HepG2 (cell line): ENCODE measurements at regions not wholly inside any gene's neighbourhood (a gene's known extent, or its start where the extent isn't known, plus 50 kb on each side); places are given as distances from the start of the nearest gene placed in this dataset.

Experiments
- ATAC-seq: fragments of 200-7000 bp; cut with Tn5 transposase; 3 replicates; pipeline ENCODE4 v1.9.1; 2020; ENCODE audit warnings: mild to moderate bottlenecking, moderate library complexity
- BruUV-seq: library from RNA; stranded (reverse); fragments of 400-500 nt; replicated peaks from 2 replicates; lab custom pipeline; 2021; lab: Mats Ljungman, UMichigan
- CTCF ChIA-PET: fragments of 300-600 bp; formaldehyde crosslinking; extraction: SDS; loops from one replicate; lab custom pipeline; 2021; ENCODE audit warnings: low total read pairs, inconsistent platforms, low intra/inter-chr PET ratio; lab: Yijun Ruan, JAX
- POLR2A ChIA-PET: fragments of 350-600 bp; sonication (Branson Sonifier 250); formaldehyde crosslinking; loops from one replicate; lab custom pipeline; 2020; ENCODE audit warnings: antibody characterized with exemption, inconsistent platforms; lab: Yijun Ruan, JAX
- DNase-seq: peaks from one replicate; pipeline ENCODE4 v3.0.0-alpha.2; 2015; ENCODE audit warnings: low spot score
- FAIRE-seq: peaks from 3 replicates; lab custom pipeline; 2011; peaks lifted over from hg19 to GRCh38; lab: Jason Lieb, UNC
- H2AFZ ChIP-seq: one replicate; pipeline ENCODE4 v1.6.1; 2011; ENCODE audit warnings: low read length, inconsistent platforms
- H3K27ac ChIP-seq: fragments of 300-600 bp; 3 replicates; pipeline ENCODE4 v1.8.0; 2011; ENCODE audit warnings: mixed run types, mild to moderate bottlenecking, mixed read lengths, low read length, inconsistent platforms; ENCODE audit not compliant: insufficient read depth; ENCODE audit errors: extremely low read length
- H3K27me3 ChIP-seq, 2 experiments: fragments of 200-600 bp in 1 of 2; 2 replicates in 1 of 2; 3 replicates in 1 of 2; pipeline versions ENCODE4 v1.6.0 to v1.8.0; 2011; ENCODE audit warnings: low read length in 2 of 2, mild to moderate bottlenecking in 2 of 2, moderate library complexity in 2 of 2, inconsistent platforms in 1 of 2; ENCODE audit not compliant: insufficient read depth in 2 of 2, control insufficient read depth in 1 of 2
- H3K36me3 ChIP-seq, 2 experiments: fragments of 200-600 bp in 1 of 2; replicated peaks in 1 of 2; 2 replicates in 1 of 2; 3 replicates in 1 of 2; pipeline versions ENCODE4 v1.5.1 to v1.8.0; 2011; ENCODE audit warnings: low read length in 2 of 2, inconsistent platforms in 1 of 2; ENCODE audit not compliant: insufficient read depth in 2 of 2, control insufficient read depth in 1 of 2
- H3K4me1 ChIP-seq: 2 replicates; pipeline ENCODE4 v1.5.1; 2012; ENCODE audit warnings: low read length, inconsistent platforms; ENCODE audit not compliant: insufficient read depth
- H3K4me2 ChIP-seq: 2 replicates; pipeline ENCODE4 v1.6.0; 2011; ENCODE audit warnings: low read depth, low read length, inconsistent platforms
- H3K4me3 ChIP-seq, 3 experiments: fragments of 200-600 bp in 1 of 3; sonication (generic), shearing (Covaris generic) in 1 of 3; replicated peaks in 1 of 3; 2 replicates each; pipeline ENCODE4 v1.5.1; 2011 to 2016; ENCODE audit warnings: low read length in 3 of 3, inconsistent platforms in 2 of 3, low read depth in 2 of 3, mild to moderate bottlenecking in 2 of 3, control low read depth in 1 of 3, mixed read lengths in 1 of 3; ENCODE audit not compliant: insufficient read depth in 1 of 3
- H3K79me2 ChIP-seq: one replicate; pipeline ENCODE4 v1.6.1; 2011; ENCODE audit warnings: low read length, inconsistent platforms; ENCODE audit not compliant: insufficient read depth
- H3K9ac ChIP-seq: 2 replicates; pipeline ENCODE4 v1.6.0; 2011; ENCODE audit warnings: mild to moderate bottlenecking, low read depth, low read length, inconsistent platforms; ENCODE audit not compliant: insufficient read depth
- H3K9me3 ChIP-seq: 2 replicates; pipeline ENCODE4 v1.5.1; 2012; ENCODE audit warnings: mild to moderate bottlenecking, low read length
- H4K20me1 ChIP-seq: 2 replicates; pipeline ENCODE4 v1.6.0; 2011; ENCODE audit warnings: inconsistent platforms, mild to moderate bottlenecking, low read length, moderate library complexity; ENCODE audit not compliant: insufficient read depth
- BCL6 ChIP-seq: IDR thresholded peaks from 2 replicates; pipeline ENCODE4 v1.6.1; 2016; ENCODE audit warnings: missing genetic modification reagents, missing compliant biosample characterization
- ESRRA ChIP-seq: sonication (generic); formaldehyde crosslinking; IDR thresholded peaks from 2 replicates; pipeline ENCODE4 v1.5.1; 2020; ENCODE audit warnings: mild to moderate bottlenecking, low read depth, missing genetic modification reagents
- KAT7 ChIP-seq: IDR thresholded peaks from 2 replicates; pipeline ENCODE4 v1.6.1; 2018; ENCODE audit warnings: borderline replicate concordance, missing compliant biosample characterization
- KDM2A ChIP-seq: sonication (generic); formaldehyde crosslinking; IDR thresholded peaks from 2 replicates; pipeline ENCODE4 v1.4.0; 2020; ENCODE audit warnings: low read depth, missing genetic modification reagents, borderline replicate concordance
- MAFF ChIP-seq: IDR thresholded peaks from 2 replicates; pipeline ENCODE4 v1.6.1; 2011; ENCODE audit warnings: low read depth, low read length, improper control_type of control experiment
- PITX1 ChIP-seq: sonication (generic); formaldehyde crosslinking; IDR thresholded peaks from 2 replicates; pipeline ENCODE4 v1.5.1; 2020; ENCODE audit warnings: mild to moderate bottlenecking, missing genetic modification reagents
- SRSF9 ChIP-seq: fragments of 200-400 bp; formaldehyde crosslinking; IDR thresholded peaks from 2 replicates; pipeline ENCODE4 v1.6.1; 2018; ENCODE audit warnings: borderline replicate concordance, mild to moderate bottlenecking, low read depth, low read length; ENCODE audit not compliant: insufficient read depth, poor library complexity, severe bottlenecking
- ZFP37 ChIP-seq: sonication (generic); formaldehyde crosslinking; IDR thresholded peaks from 2 replicates; pipeline ENCODE4 v1.4.0; 2020; ENCODE audit warnings: missing genetic modification reagents, borderline replicate concordance
- ZNF235 ChIP-seq: sonication (generic); formaldehyde crosslinking; IDR thresholded peaks from 2 replicates; pipeline ENCODE4 v1.8.1; 2023; ENCODE audit warnings: mild to moderate bottlenecking, missing genetic modification reagents, borderline replicate concordance
- ZNF605 ChIP-seq: sonication (generic); formaldehyde crosslinking; IDR thresholded peaks from 2 replicates; pipeline ENCODE4 v1.8.0; 2022; ENCODE audit warnings: mild to moderate bottlenecking, missing genetic modification reagents
- ZNF652 ChIP-seq: IDR thresholded peaks from 2 replicates; pipeline ENCODE4 v1.6.1; 2016; ENCODE audit warnings: low read depth, borderline replicate concordance
- ZSCAN21 ChIP-seq: sonication (generic); formaldehyde crosslinking; IDR thresholded peaks from 2 replicates; pipeline ENCODE4 v1.8.0; 2022; ENCODE audit warnings: mild to moderate bottlenecking, missing genetic modification reagents, moderate library complexity, borderline replicate concordance
- WGBS: methylation state at CpG from one replicate; pipeline ENCODE4 v1.1.6; 2017; ENCODE audit warnings: low lambda C conversion rate; 5-methylcytosine and 5-hydroxymethylcytosine counted together
- in situ Hi-C: cut with HindIII; loops from 2 replicates; pipeline ENCODE4 v1.10.0; 2017; ENCODE audit warnings: low pct_unique_long_range_greater_than_20kb; ENCODE audit not compliant: extremely low pct_ligation_motif_present
- intact Hi-C: fragments of 100-400 bp; cut with micrococcal nuclease; formaldehyde crosslinking; loops from one replicate; pipeline ENCODE4 v1.10.0; 2022; ENCODE audit not compliant: unreplicated experiment
- TF ChIP-seq, protein P1 (sequence below): IDR thresholded peaks from 2 replicates; pipeline ENCODE4 v1.6.1; 2016; ENCODE audit warnings: low read depth, borderline replicate concordance
- TF ChIP-seq, protein P2 (sequence below): sonication (generic); formaldehyde crosslinking; IDR thresholded peaks from 2 replicates; pipeline ENCODE4 v1.5.1; 2020; ENCODE audit warnings: missing genetic modification reagents, mild to moderate bottlenecking, borderline replicate concordance
- TF ChIP-seq, protein P3 (sequence below): sonication (generic); formaldehyde crosslinking; IDR thresholded peaks from 2 replicates; pipeline ENCODE4 v1.4.0; 2020; ENCODE audit warnings: mild to moderate bottlenecking, low read depth, missing genetic modification reagents
- TF ChIP-seq, protein P4 (sequence below): sonication (generic); formaldehyde crosslinking; IDR thresholded peaks from 2 replicates; pipeline ENCODE4 v1.4.0; 2020; ENCODE audit warnings: mild to moderate bottlenecking, missing genetic modification reagents, borderline replicate concordance
- TF ChIP-seq, protein P5 (sequence below): sonication (generic); formaldehyde crosslinking; IDR thresholded peaks from 2 replicates; pipeline ENCODE4 v1.4.0; 2020; ENCODE audit warnings: missing genetic modification reagents

DNA sequence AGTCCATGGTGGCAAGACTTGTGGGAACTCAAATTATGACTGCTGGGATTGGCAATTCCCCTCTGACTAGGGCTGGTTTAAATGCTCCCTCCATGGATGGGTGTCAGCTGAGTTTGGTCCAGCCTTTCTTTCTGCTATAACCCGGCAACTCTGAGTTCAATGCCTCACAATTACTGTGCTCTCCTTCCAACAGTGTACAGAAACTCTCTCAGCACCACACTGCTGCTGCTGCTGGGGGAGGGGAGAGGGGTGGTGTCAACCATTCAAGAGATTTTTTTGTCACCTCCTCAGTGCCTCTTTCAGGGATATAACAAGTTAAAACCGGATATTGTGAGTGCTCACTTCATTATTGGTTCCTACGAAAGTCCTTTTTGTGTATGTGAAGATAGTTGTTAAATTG is 830.3 kb upstream of the NXPH2 start (continued):
- TF ChIP-seq SRSF9: no peak
- TF ChIP-seq, protein P1, sequence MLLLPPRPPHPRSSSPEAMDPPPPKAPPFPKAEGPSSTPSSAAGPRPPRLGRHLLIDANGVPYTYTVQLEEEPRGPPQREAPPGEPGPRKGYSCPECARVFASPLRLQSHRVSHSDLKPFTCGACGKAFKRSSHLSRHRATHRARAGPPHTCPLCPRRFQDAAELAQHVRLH (CRISPR knock-in tag): no peak
- TF ChIP-seq ZNF605 (CRISPR knock-in tag): no peak

DNA sequence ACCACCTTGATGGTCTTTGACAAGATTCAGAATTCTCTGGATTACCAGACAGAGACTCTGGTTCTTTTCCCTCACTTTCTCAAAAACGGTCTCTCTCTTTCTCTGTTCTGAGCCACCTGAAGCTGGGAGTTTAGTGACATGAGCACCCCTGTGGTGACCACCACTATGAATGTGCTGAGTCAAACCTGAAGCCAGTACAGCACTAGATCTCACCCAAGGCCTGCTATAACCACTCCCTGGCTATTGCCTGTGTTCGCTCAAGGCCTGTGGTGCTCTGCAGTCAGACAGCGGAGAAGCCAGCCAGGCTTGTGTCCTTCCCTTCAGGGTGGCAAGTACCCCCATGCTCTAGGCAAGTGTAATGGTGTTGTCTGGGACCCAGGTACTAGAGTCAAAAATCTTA is 828.9 kb upstream of the NXPH2 start:
- no peak for ATAC-seq
- no peak for FAIRE-seq
- no peak overlapping the region for H2AFZ ChIP-seq
- H3K27ac ChIP-seq: no peak overlapping the region
- in situ Hi-C loops: no loop called here
- no peaks in the 10 kb centered on the region for H3K27me3 ChIP-seq
- TF ChIP-seq, protein P2, sequence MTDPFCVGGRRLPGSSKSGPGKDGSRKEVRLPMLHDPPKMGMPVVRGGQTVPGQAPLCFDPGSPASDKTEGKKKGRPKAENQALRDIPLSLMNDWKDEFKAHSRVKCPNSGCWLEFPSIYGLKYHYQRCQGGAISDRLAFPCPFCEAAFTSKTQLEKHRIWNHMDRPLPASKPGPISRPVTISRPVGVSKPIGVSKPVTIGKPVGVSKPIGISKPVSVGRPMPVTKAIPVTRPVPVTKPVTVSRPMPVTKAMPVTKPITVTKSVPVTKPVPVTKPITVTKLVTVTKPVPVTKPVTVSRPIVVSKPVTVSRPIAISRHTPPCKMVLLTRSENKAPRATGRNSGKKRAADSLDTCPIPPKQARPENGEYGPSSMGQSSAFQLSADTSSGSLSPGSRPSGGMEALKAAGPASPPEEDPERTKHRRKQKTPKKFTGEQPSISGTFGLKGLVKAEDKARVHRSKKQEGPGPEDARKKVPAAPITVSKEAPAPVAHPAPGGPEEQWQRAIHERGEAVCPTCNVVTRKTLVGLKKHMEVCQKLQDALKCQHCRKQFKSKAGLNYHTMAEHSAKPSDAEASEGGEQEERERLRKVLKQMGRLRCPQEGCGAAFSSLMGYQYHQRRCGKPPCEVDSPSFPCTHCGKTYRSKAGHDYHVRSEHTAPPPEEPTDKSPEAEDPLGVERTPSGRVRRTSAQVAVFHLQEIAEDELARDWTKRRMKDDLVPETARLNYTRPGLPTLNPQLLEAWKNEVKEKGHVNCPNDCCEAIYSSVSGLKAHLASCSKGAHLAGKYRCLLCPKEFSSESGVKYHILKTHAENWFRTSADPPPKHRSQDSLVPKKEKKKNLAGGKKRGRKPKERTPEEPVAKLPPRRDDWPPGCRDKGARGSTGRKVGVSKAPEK (CRISPR knock-in tag): no peak
- TF ChIP-seq PITX1 (CRISPR knock-in tag) (no peak), BCL6 (no peak), ZFP37 (no peak), KDM2A (CRISPR knock-in tag) (no peak), ZNF235 (no peak), ESRRA (CRISPR knock-in tag) (no peak), KAT7 (CRISPR knock-in tag) (no peak), MAFF (no peak), ZSCAN21 (CRISPR knock-in tag) (no peak), ZNF652 (CRISPR knock-in tag) (no peak)
- TF ChIP-seq, protein P3, sequence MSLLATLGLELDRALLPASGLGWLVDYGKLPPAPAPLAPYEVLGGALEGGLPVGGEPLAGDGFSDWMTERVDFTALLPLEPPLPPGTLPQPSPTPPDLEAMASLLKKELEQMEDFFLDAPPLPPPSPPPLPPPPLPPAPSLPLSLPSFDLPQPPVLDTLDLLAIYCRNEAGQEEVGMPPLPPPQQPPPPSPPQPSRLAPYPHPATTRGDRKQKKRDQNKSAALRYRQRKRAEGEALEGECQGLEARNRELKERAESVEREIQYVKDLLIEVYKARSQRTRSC (CRISPR knock-in tag): no peak
- TF ChIP-seq, protein P4, sequence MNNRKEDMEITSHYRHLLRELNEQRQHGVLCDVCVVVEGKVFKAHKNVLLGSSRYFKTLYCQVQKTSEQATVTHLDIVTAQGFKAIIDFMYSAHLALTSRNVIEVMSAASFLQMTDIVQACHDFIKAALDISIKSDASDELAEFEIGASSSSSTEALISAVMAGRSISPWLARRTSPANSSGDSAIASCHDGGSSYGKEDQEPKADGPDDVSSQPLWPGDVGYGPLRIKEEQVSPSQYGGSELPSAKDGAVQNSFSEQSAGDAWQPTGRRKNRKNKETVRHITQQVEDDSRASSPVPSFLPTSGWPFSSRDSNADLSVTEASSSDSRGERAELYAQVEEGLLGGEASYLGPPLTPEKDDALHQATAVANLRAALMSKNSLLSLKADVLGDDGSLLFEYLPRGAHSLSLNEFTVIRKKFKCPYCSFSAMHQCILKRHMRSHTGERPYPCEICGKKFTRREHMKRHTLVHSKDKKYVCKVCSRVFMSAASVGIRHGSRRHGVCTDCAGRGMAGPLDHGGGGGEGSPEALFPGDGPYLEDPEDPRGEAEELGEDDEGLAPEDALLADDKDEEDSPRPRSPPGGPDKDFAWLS: no peak
- TF ChIP-seq, protein P5, sequence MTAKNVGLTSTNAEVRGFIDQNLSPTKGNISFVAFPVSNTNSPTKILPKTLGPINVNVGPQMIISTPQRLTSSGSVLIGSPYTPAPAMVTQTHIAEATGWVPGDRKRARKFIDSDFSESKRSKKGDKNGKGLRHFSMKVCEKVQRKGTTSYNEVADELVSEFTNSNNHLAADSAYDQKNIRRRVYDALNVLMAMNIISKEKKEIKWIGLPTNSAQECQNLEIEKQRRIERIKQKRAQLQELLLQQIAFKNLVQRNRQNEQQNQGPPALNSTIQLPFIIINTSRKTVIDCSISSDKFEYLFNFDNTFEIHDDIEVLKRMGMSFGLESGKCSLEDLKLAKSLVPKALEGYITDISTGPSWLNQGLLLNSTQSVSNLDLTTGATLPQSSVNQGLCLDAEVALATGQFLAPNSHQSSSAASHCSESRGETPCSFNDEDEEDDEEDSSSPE: no peak
- WGBS: 20% methylated on average over 3 of the region's 3 CpGs
- H3K4me1 ChIP-seq: no peaks in the 10 kb centered on the region
- no peak overlapping the region for H3K4me2 ChIP-seq
- H3K9ac ChIP-seq: no peak overlapping the region
- no peak overlapping the region for H3K4me3 ChIP-seq
- no peaks in the 10 kb centered on the region for H3K36me3 ChIP-seq
- DNase-seq: no peak
- H3K9me3 ChIP-seq: no peaks in the 10 kb centered on the region; the same call in 1 of the 2 replicates
- no peaks in the 10 kb centered on the region for H4K20me1 ChIP-seq
- ChIA-PET POLR2A (no interaction called here), CTCF (no interaction called here)
- BruUV-seq: no TSS peak
- H3K79me2 ChIP-seq: no peaks in the 10 kb centered on the region
- intact Hi-C loops: no loop called here
